ENCODE measurements at regions not wholly inside any gene's neighbourhood (a gene's known extent, or its start where the extent isn't known, plus 50 kb on each side); places are given as distances from the start of the nearest gene placed in this dataset.

DNA sequence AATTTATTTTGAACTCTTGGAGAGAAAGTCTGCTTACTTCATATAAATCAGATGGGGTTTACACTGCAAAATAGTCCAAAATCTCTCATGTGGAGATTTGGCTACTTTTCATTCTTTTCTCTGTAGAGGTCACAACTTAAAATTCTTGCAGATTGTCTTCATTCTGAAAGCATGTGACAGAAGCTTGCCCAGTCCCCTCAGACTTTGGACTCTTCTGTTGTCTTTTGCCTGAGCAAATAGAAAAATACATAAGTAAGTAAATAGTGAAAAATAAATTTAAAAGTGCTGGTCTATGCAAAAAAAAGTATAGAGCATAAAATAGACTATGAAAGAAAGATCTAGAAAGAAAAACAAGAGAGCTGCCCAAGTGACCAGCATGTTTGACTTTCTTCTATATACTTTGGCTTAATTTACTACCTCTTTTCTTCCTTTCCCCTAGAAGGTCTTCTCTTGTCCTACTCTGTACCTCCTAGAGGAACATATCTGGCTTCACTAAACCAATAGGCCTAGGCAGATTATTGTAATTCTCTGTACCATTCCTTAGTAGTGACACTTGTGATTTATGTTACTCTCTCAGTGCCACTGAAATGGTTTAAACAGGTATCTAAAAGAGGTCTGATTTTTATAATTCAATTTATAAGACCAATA lies 260.9 kb downstream of the TENT5A start:
- H3K4me1 ChIP-seq (ENCODE audit: control insufficient read depth, low read length), result no peaks in the 10 kb centered on the region
- H3K4me3 ChIP-seq (ENCODE audit: low read length), result no peak overlapping the region
- H3K9me2 ChIP-seq (replicated peaks; ENCODE audit: control insufficient read depth, low read length), result no peaks in the 10 kb centered on the region
- H3K79me2 ChIP-seq (ENCODE audit: control insufficient read depth, low read length), result no peaks in the 10 kb centered on the region
- no peaks in the 10 kb centered on the region for H3K9me3 ChIP-seq (ENCODE audit: control insufficient read depth, insufficient read depth, low read length)
- H3K27ac ChIP-seq (ENCODE audit: low read depth, low read length), result no peak overlapping the region
- H3K4me2 ChIP-seq (ENCODE audit: low read length), result no peak overlapping the region
- H3F3A ChIP-seq (ENCODE audit: control insufficient read depth, insufficient read depth), result no peaks in the 10 kb centered on the region
- H4K20me1 ChIP-seq (ENCODE audit: control insufficient read depth, insufficient read depth, low read depth, low read length), result no peaks in the 10 kb centered on the region
- no peaks in the 10 kb centered on the region for H3K27me3 ChIP-seq (ENCODE audit: control insufficient read depth, low read length)
- H3K36me3 ChIP-seq (ENCODE audit: control insufficient read depth, low read length), result no peaks in the 10 kb centered on the region
- no peak for TF ChIP-seq EZH2phosphoT487 (IDR thresholded peaks at IDR 0.05; ENCODE audit: borderline replicate concordance, low read length)
- TF ChIP-seq, protein P1, sequence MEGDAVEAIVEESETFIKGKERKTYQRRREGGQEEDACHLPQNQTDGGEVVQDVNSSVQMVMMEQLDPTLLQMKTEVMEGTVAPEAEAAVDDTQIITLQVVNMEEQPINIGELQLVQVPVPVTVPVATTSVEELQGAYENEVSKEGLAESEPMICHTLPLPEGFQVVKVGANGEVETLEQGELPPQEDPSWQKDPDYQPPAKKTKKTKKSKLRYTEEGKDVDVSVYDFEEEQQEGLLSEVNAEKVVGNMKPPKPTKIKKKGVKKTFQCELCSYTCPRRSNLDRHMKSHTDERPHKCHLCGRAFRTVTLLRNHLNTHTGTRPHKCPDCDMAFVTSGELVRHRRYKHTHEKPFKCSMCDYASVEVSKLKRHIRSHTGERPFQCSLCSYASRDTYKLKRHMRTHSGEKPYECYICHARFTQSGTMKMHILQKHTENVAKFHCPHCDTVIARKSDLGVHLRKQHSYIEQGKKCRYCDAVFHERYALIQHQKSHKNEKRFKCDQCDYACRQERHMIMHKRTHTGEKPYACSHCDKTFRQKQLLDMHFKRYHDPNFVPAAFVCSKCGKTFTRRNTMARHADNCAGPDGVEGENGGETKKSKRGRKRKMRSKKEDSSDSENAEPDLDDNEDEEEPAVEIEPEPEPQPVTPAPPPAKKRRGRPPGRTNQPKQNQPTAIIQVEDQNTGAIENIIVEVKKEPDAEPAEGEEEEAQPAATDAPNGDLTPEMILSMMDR (IDR thresholded peaks at IDR 0.05; ENCODE audit: low read depth, low read length, poor library complexity, severe bottlenecking), result no peak

DNA sequence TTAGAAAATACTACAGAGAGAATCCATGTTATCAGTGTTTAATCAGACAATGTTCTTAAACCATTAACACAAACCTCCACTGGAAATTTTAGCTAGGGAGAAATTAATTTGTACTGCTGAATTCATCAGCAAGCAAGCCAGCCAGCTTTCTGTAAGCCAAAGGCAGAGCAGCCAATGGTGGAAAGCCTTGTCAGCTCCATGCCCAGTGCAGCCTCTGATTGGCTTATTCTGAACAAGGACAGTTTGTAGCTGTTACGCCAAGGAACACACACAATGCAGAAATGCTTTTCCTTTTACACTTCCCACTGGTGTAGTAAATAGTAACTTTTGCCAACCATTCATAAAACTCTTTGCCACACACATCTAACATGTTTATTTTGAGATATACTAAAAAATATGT lies 265.0 kb downstream of the TENT5A start:
- Histone ChIP-seq H3K4me2 (ENCODE audit: low read length) (no peak overlapping the region), H4K20me1 (ENCODE audit: control insufficient read depth, insufficient read depth, low read depth, low read length) (no peaks in the 10 kb centered on the region), H3K4me3 (ENCODE audit: low read length) (no peak overlapping the region), H3K27me3 (ENCODE audit: control insufficient read depth, low read length) (no peaks in the 10 kb centered on the region), H3F3A (ENCODE audit: control insufficient read depth, insufficient read depth) (no peaks in the 10 kb centered on the region), H3K9me3 (ENCODE audit: control insufficient read depth, insufficient read depth, low read length) (no peaks in the 10 kb centered on the region), H3K4me1 (ENCODE audit: control insufficient read depth, low read length) (no peaks in the 10 kb centered on the region), H3K9me2 (replicated peaks; ENCODE audit: control insufficient read depth, low read length) (no peaks in the 10 kb centered on the region), H3K27ac (ENCODE audit: low read depth, low read length) (no peak overlapping the region), H3K36me3 (ENCODE audit: control insufficient read depth, low read length) (no peaks in the 10 kb centered on the region), H3K79me2 (ENCODE audit: control insufficient read depth, low read length) (no peaks in the 10 kb centered on the region)
- no peak for TF ChIP-seq EZH2phosphoT487 (IDR thresholded peaks at IDR 0.05; ENCODE audit: borderline replicate concordance, low read length)
- TF ChIP-seq, protein P1 (IDR thresholded peaks at IDR 0.05; ENCODE audit: low read depth, low read length, poor library complexity, severe bottlenecking), result no peak

DNA sequence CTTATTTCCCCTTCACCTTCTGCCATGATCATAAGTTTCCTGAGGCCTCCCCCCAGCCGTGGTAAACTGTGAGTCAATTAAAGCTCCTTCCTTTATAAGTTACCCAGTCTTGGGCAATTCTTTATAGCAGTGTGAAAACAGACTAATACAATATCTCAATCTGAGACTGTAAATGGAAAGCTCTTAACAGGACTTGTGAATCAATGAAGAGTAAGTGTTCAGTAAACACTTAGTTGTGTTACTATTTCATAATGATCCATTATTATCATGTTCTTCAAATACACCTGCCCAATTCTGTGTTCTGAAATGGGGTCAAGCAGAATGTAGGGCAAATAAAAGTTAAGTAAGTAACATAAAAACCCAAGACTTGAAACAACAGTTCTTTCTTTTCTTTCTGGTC lies 266.2 kb downstream of the TENT5A start:
- no peak overlapping the region for H3K4me3 ChIP-seq (ENCODE audit: low read length)
- TF ChIP-seq EZH2phosphoT487 (IDR thresholded peaks at IDR 0.05; ENCODE audit: borderline replicate concordance, low read length), result no peak
- TF ChIP-seq, protein P1 (IDR thresholded peaks at IDR 0.05; ENCODE audit: low read depth, low read length, poor library complexity, severe bottlenecking), result no peak

More for the DNA sequence above, 266.2 kb downstream of the TENT5A start:
- Histone ChIP-seq H3K4me1 (ENCODE audit: control insufficient read depth, low read length) (no peaks in the 10 kb centered on the region), H3K36me3 (ENCODE audit: control insufficient read depth, low read length) (no peaks in the 10 kb centered on the region), H3K27ac (ENCODE audit: low read depth, low read length) (no peak overlapping the region), H3K9me3 (ENCODE audit: control insufficient read depth, insufficient read depth, low read length) (no peaks in the 10 kb centered on the region), H4K20me1 (ENCODE audit: control insufficient read depth, insufficient read depth, low read depth, low read length) (no peaks in the 10 kb centered on the region), H3K27me3 (ENCODE audit: control insufficient read depth, low read length) (no peaks in the 10 kb centered on the region), H3K9me2 (replicated peaks; ENCODE audit: control insufficient read depth, low read length) (no peaks in the 10 kb centered on the region), H3F3A (ENCODE audit: control insufficient read depth, insufficient read depth) (no peaks in the 10 kb centered on the region), H3K79me2 (ENCODE audit: control insufficient read depth, low read length) (no peaks in the 10 kb centered on the region), H3K4me2 (ENCODE audit: low read length) (no peak overlapping the region)

Measured in DOHH2 (cell line).